Upper lobe of right lung (tissue), 1 donor: ENCODE measurements at regions not wholly inside any gene's neighbourhood (a gene's known extent, or its start where the extent isn't known, plus 50 kb on each side); places are given as distances from the start of the nearest gene placed in this dataset.
"Not testable (repeated sequence)": the region's sequence is repeated elsewhere in the genome, so short reads cannot be mapped to it uniquely, and the experiment has no call there.

ENCODE experiments used
- ATAC-seq: fragments of 200-7000 bp; cut with Tn5 transposase; one replicate; pipeline ENCODE4 v1.9.1; 2020; ENCODE audit warnings: mild to moderate bottlenecking, moderate library complexity
- DNase-seq: peaks from one replicate; pipeline ENCODE4 v3.0.0-alpha.2; 2020
- H3K27ac ChIP-seq: fragments of 200-600 bp; one replicate; pipeline ENCODE4 v1.8.0; 2022
- H3K27me3 ChIP-seq: fragments of 200-600 bp; one replicate; pipeline ENCODE4 v1.8.0; 2022; ENCODE audit warnings: mild to moderate bottlenecking
- H3K36me3 ChIP-seq: fragments of 200-600 bp; one replicate; pipeline ENCODE4 v1.8.0; 2022
- H3K4me1 ChIP-seq: fragments of 200-600 bp; one replicate; pipeline ENCODE4 v1.8.0; 2022
- H3K4me3 ChIP-seq: fragments of 200-600 bp; one replicate; pipeline ENCODE4 v1.8.0; 2022; ENCODE audit warnings: mild to moderate bottlenecking
- H3K9me3 ChIP-seq: fragments of 200-600 bp; one replicate; pipeline ENCODE4 v1.8.0; 2022
- CTCF ChIP-seq: fragments of 200-600 bp; IDR thresholded peaks from one replicate; pipeline ENCODE4 v1.8.0; 2022; ENCODE audit warnings: antibody characterized with exemption
- intact Hi-C: fragments of 100-400 bp; cut with DNase I; formaldehyde crosslinking; loops from one replicate; pipeline ENCODE4 v1.11.0; 2022
- donor health status: DM: no; HTN: yes; CAD: no; lungs with severe emphysema.

- no peaks in the 10 kb centered on the region for H3K9me3 ChIP-seq
- DNase-seq (no peak), ATAC-seq (no peak)
- H3K36me3 ChIP-seq = no peaks in the 10 kb centered on the region
- no peak for TF ChIP-seq CTCF
- no peak overlapping the region for H3K4me3 ChIP-seq
- no peaks in the 10 kb centered on the region for H3K4me1 ChIP-seq
- H3K27me3 ChIP-seq = no peaks in the 10 kb centered on the region
- no peak overlapping the region for H3K27ac ChIP-seq
- intact Hi-C loops = no loop called here
Observed at GRCh38 chr5:129246088-129246487, 151.5 kb downstream of the ISOC1 start.

DNA sequence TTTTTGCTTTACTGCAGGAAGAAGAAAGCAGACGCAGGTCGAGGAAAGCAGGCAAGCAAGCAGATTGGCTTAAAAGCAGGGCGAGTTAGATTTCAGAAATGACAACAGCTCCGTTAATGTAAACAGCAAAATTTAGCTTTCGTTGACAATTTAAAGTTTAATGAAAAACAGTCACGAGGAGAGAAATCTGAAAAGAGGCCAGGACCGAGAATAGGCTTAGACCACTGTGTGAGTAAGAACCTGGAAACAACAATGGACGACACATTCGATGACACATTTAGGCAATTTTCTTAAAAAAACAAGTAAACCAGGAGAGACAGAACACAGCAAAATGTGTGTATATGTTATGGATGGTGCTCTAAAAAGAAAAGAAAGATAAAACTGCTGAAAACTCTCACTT is 155.3 kb downstream of the ISOC1 start:
- no peaks in the 10 kb centered on the region for H3K36me3 ChIP-seq
- intact Hi-C loops = no loop called here
- H3K9me3 ChIP-seq = peaks cover 4% of the 10 kb centered on the region
- TF ChIP-seq CTCF = no peak
- no peak overlapping the region for H3K27ac ChIP-seq
- H3K4me1 ChIP-seq = no peaks in the 10 kb centered on the region
- DNase-seq (no peak), ATAC-seq (no peak)
- no peaks in the 10 kb centered on the region for H3K27me3 ChIP-seq
- no peak overlapping the region for H3K4me3 ChIP-seq

DNA sequence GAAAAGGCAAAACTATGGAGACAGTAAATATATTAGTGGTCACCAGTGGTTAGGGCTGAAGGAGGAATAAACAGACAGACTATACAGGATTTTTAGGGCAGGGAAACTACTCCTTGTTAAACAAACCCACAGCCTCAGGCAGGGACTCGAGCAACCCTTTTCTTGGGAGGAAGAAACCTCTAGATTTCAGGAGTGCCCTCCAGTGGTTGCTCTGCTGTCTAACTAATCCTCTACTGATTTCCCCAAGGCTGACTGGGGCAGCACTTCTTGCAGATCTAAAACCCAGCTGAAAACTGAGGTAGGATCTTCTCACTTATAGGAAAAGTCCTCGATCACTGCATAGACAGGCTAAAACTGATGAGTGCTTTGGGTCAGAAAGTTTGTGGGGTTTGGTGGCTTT is 176.8 kb downstream of the ISOC1 start:
- TF ChIP-seq CTCF = no peak
- DNase-seq = no peak
- intact Hi-C loops = no loop called here

DNA sequence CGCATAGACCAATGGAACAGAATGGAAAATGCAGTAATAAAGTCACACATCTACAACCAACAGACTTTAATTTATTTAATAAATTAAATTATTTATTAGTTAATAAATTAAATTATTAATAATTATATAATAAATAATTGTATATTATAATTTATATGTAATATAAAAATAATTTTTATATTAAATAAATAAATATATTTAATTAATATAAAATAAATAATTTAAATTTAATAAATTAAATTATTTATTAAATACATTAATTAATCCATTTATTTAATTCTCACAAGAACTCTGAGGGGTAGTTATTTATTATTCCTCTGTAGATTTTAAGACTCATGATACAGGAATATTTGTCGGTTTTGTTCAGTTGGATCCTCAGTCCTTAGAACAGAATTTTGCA is 176.1 kb upstream of the ADAMTS19 start:
- TF ChIP-seq CTCF = no peak
- intact Hi-C loops = no loop called here

More for the DNA sequence above, 176.8 kb downstream of the ISOC1 start:
- H3K27me3 ChIP-seq = no peaks in the 10 kb centered on the region
- H3K9me3 ChIP-seq = no peaks in the 10 kb centered on the region
- no peak overlapping the region for H3K4me3 ChIP-seq
- ATAC-seq = no peak
- H3K4me1 ChIP-seq = no peaks in the 10 kb centered on the region
- H3K36me3 ChIP-seq = no peaks in the 10 kb centered on the region
- H3K27ac ChIP-seq = no peak overlapping the region

DNA sequence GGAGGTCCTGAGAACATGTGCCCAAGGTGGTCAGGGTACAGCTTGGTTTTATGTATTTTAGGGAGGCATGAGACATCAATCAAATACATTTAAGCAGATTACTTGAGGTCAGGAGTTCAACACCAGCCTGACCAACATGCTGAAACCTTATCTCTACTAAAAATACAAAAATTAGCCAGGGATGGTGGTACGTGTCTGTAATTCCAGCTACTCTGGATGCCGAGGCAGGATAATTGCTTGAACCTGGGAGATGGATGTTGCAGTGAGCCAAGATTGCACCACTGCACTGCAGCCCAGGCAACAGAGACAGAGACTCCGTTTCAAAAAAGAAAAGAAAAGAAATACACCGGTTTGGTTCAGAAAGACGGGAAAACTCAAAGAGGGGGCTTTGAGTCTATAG is 165.9 kb upstream of the ADAMTS19 start:
- ATAC-seq, intact Hi-C loops, H3K27me3 ChIP-seq, H3K9me3 ChIP-seq, H3K4me1 ChIP-seq, DNase-seq, H3K36me3 ChIP-seq, H3K27ac ChIP-seq, H3K4me3 ChIP-seq: not testable (repeated sequence)

More for the DNA sequence above, 176.1 kb upstream of the ADAMTS19 start:
- Histone ChIP-seq H3K9me3 (no peaks in the 10 kb centered on the region), H3K27ac (no peak overlapping the region), H3K4me3 (no peak overlapping the region), H3K4me1 (no peaks in the 10 kb centered on the region), H3K27me3 (no peaks in the 10 kb centered on the region), H3K36me3 (no peaks in the 10 kb centered on the region)
- ATAC-seq = no peak
- no peak for DNase-seq

DNA sequence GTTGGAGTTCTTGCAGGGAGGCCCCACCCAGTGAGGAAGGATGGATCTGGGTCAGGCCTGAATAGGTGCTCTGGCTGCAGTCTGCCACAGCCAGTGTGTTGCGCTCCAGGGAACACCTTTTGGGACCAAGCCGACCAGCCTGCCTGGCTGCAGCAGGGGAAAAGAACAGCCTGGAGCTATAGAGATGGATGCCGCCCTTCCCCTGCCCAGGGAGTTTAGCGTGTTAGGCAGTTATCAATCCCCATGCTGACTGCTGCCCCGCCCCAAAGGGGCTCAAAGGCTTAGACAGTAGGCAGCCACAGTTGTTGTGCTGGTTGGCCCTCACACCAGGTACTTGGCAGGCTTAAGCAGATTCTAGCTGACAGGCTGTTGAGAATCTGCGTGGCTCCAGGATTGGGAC is 153.4 kb upstream of the ADAMTS19 start:
- Histone ChIP-seq H3K4me1 (no peaks in the 10 kb centered on the region), H3K27me3 (no peaks in the 10 kb centered on the region), H3K36me3 (no peaks in the 10 kb centered on the region), H3K9me3 (no peaks in the 10 kb centered on the region), H3K27ac (no peak overlapping the region), H3K4me3 (no peak overlapping the region)
- ATAC-seq = no peak
- intact Hi-C loops = no loop called here
- no peak for DNase-seq
- no peak for TF ChIP-seq CTCF
